SK-N-DZ (cell line): ENCODE measurements at regions not wholly inside any gene's neighbourhood (a gene's known extent, or its start where the extent isn't known, plus 50 kb on each side); places are given as distances from the start of the nearest gene placed in this dataset.
"Not testable (repeated sequence)": the region's sequence is repeated elsewhere in the genome, so short reads cannot be mapped to it uniquely, and the experiment has no call there.

Experiments used
- DNase-seq: peaks from one replicate; pipeline ENCODE4 v3.0.0-alpha.2; 2015; ENCODE audit warnings: low spot score

GRCh38 chr18:1039421-1039820 is 134.8 kb downstream of the ADCYAP1 start:
- DNase-seq, result no peak

GRCh38 chr18:1043039-1043438 is 138.4 kb downstream of the ADCYAP1 start:
- not testable (repeated sequence) for DNase-seq

- DNase-seq, result no peak
These were observed 141.0 kb downstream of the ADCYAP1 start for GRCh38 chr18:1045658-1046057.

GRCh38 chr18:1047406-1047805 is 142.7 kb downstream of the ADCYAP1 start:
- DNase-seq, result no peak

GRCh38 chr18:1048032-1048431 is 143.4 kb downstream of the ADCYAP1 start:
- no peak for DNase-seq

DNA sequence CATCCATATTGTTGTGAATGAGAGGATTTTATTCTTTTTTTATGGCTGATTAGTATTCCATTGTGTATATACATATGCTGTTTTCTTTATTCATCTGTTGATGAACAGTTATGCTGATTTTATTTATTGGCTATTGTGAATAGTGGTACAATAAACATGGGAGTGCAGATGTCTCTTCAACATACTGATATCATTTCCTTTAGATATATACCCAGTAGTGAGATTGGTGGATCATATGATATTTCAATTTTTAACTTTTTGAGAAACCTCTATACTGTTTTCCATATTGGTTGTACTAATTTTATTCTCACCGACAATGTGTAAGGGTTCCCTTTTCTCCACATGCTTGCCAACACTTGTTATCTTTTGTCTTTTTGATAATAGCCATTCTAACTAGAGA is 144.5 kb downstream of the ADCYAP1 start:
- DNase-seq, result no peak

- no peak for DNase-seq
These were observed 145.5 kb downstream of the ADCYAP1 start for GRCh38 chr18:1050012-1050657.

DNA sequence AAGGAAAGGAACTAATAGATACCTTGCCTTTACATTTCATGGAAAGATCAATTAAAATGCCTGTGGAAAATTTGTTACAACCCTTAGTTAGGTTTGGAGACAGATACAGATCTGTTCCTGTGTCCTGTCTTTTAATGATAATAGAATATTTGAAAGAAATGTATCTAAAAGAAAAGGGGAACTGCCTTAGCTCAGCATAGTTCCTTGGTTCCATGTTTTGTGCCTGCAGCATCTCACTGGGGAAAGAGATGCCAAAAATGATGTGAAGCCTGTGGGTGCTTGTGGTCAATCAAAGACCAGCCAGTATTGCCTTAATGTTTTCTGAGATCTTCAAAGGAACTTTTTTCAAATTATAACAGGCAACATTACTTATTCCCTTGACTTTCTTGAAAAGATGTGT is 147.6 kb downstream of the ADCYAP1 start:
- DNase-seq, result no peak

DNA sequence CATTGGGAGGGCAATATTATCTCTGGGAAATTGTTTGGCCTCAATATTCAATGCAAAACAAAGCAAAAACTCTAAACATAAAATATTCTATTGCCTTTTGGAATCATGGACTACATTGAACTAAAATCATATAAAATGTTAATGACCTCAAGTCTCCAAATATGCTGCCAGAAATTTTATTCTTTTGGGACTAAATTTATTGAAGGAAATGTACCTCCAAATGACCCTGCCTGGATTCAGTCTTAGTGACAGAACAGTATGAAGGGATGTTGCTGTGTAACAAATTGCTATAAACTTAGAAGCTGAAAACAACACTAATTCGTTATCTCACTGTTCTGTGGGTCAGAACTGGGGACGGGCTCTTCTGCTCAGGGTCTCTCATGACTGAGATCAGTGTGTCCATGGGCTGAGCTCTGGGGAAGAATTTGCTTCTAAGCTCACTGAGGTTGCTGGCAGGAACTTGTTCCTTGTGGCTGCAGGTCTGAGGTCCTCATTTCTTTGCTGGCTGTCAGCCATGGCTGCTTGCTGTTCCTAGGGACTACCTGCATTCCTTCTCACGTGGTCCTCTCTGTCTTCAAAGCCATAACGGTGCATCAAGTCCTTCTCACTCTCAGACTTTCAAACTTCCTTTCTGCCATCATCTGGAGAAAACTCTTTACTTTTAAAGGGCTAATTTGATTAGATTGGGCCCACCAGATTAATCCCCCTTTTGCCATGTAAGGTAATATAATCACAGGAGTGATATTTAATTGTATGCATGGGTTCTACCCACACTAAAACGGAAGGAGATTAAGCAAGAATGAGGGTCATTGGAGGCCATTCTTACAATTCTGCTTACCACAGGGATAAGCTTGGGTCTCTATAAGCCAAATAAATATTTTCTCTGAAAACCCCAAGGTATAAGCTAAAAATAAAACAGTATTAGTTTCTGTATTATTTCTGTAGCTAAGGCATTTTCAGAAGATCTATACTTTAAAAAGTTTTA is 149.0 kb downstream of the ADCYAP1 start:
- peak; percentile 2 for DNase-seq

- no peak for DNase-seq
These were observed 151.7 kb downstream of the ADCYAP1 start for GRCh38 chr18:1056404-1056803.

- DNase-seq, result no peak
These were observed 152.7 kb downstream of the ADCYAP1 start for GRCh38 chr18:1057367-1057766.

- DNase-seq, result no peak
These were observed 157.9 kb downstream of the ADCYAP1 start for GRCh38 chr18:1062588-1062987.

- peak; percentile 6 for DNase-seq
These were observed 170.7 kb downstream of the ADCYAP1 start for GRCh38 chr18:1075322-1075721.

GRCh38 chr18:1075876-1076275 is 171.2 kb downstream of the ADCYAP1 start:
- no peak for DNase-seq

GRCh38 chr18:1078301-1078700 is 173.6 kb downstream of the ADCYAP1 start:
- no peak for DNase-seq

DNA sequence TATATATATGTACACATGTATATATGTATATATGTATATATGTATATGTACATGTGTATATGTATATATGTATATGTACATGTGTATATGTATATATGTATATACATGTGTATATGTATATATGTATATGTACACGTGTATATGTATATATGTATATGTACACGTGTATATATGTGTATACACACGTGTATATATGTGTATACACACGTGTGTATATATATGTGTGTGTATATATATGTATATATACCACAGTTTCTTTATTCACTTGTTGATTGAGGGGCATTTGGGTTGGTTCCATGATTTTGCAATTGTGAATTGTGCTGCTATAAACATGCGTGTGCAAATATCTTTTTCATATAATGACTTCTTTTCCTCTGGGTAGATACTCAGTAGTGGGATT is 179.0 kb downstream of the ADCYAP1 start:
- not testable (repeated sequence) for DNase-seq

DNA sequence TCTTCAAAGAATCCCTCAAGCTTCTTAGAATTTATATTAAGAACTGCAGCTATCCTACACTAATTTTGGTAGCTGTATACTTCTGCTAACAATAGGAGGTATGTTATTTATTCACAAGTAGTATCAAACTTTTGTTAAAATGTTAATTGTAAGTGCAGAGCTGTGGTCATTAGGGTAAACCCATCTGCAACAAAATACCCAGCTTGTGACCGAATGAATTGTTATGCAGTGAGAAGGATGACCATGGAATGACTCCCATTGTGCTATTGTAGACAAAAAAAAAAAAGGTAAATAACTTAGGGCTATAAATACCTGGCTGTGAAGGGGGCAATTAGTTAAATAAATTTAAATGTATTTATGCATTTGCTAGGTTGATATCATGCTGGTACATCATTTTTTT is 186.1 kb downstream of the ADCYAP1 start:
- no peak for DNase-seq

- DNase-seq, result no peak
These were observed 187.6 kb downstream of the ADCYAP1 start for GRCh38 chr18:1092228-1092627.

- no peak for DNase-seq
These were observed 189.7 kb downstream of the ADCYAP1 start for GRCh38 chr18:1094409-1094808.

- DNase-seq, result not testable (repeated sequence)
These were observed 193.5 kb downstream of the ADCYAP1 start for GRCh38 chr18:1097991-1098735.

GRCh38 chr18:1102848-1103247 is 198.2 kb downstream of the ADCYAP1 start:
- no peak for DNase-seq

DNA sequence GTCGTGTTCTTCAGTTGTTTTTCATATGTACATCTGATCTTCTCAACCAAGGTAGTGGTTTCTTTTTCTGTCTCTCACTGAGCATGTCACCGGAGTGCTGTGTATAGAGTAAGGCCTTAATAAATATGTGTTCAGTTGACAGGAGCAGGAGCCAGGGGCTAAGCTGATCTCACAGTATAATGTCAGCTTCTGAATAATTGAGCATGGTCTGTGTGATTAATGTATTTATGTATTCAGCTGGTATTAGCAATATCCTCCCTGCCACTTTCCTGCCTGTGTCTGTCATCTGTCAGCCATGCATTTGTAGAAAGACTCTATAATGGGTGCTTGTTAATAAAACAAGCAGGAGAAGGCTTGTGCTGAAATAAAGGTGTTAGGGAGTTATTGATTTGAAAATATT is 198.9 kb downstream of the ADCYAP1 start:
- DNase-seq, result no peak
